ENCODE measurements at regions not wholly inside any gene's neighbourhood (a gene's known extent, or its start where the extent isn't known, plus 50 kb on each side); places are given as distances from the start of the nearest gene placed in this dataset.

DNA sequence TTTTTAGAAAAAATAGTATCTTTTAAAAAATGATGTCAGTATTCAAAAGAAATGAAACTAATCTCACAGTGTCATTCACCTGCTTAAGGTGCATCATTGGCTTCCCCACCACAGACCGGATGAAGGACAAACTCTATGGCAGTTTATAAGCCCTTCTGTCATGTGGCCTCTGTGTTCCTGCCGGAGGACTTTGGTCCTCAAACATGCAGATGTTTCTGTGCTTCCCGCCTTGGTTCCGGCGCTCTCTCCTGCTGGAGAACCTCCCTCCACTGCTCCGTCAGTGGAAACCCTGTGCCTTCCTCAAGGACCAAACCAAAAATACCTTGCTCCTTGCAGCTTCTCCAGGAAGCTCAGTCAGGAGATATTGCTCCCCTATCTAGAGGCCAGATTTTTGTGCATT is 326.3 kb downstream of the UACA start:
- 96% methylated on average over 6 of the region's 6 CpGs for WGBS (ENCODE audit: insufficient coverage)
- Mint-ChIP-seq H3K4me1 (peaks cover 0 to 10% of the 10 kb centered on the region in 2 donors), H3K27me3 (ENCODE audit: low read depth in 2 of 2) (peaks cover 24 to 52% of the 10 kb centered on the region in 2 donors), H3K36me3 (no peaks in the 10 kb centered on the region), H3K4me3 (no peak overlapping the region), H3K9me3 (no peaks in the 10 kb centered on the region), H3K27ac (no peak overlapping the region)
- intact Hi-C loops (cut with micrococcal nuclease) = no loop called here
- ATAC-seq = no peak
- no peak overlapping the region for H3K27ac ChIP-seq (ENCODE audit: low read length)
- H3K27me3 ChIP-seq (ENCODE audit: control insufficient read depth, insufficient read depth, low read length) = no peaks in the 10 kb centered on the region
- DNase-seq = no peak
- no peaks in the 10 kb centered on the region for H3K36me3 ChIP-seq (ENCODE audit: control insufficient read depth, insufficient read depth, low read length)
- H3K9me3 ChIP-seq (ENCODE audit: control insufficient read depth, insufficient read depth, low read length) = no peaks in the 10 kb centered on the region
- no peak overlapping the region for H3K4me3 ChIP-seq (ENCODE audit: low read length)
- TF ChIP-seq CTCF (IDR thresholded peaks at IDR 0.05) = no peak
- no peaks in the 10 kb centered on the region for H3K4me1 ChIP-seq (ENCODE audit: control insufficient read depth, insufficient read depth, low read length)

- Histone ChIP-seq H3K36me3 (ENCODE audit: control insufficient read depth, insufficient read depth, low read length) (no peaks in the 10 kb centered on the region), H3K4me1 (ENCODE audit: control insufficient read depth, insufficient read depth, low read length) (no peaks in the 10 kb centered on the region), H3K4me3 (ENCODE audit: low read length) (no peak overlapping the region), H3K27me3 (ENCODE audit: control insufficient read depth, insufficient read depth, low read length) (no peaks in the 10 kb centered on the region), H3K9me3 (ENCODE audit: control insufficient read depth, insufficient read depth, low read length) (no peaks in the 10 kb centered on the region), H3K27ac (ENCODE audit: low read length) (no peak overlapping the region)
- DNase-seq (no peak), ATAC-seq (no peak)
- no peak overlapping the region for H3K27ac Mint-ChIP-seq
- peaks cover 17 to 48% of the 10 kb centered on the region in 2 donors for H3K27me3 Mint-ChIP-seq (ENCODE audit: low read depth in 2 of 2)
- no peaks in the 10 kb centered on the region for H3K9me3 Mint-ChIP-seq
- no peaks in the 10 kb centered on the region for H3K36me3 Mint-ChIP-seq
- no peak for TF ChIP-seq CTCF (IDR thresholded peaks at IDR 0.05)
- intact Hi-C loops (cut with micrococcal nuclease) = no loop called here
- H3K4me3 Mint-ChIP-seq = no peak overlapping the region
- peaks cover 0 to 10% of the 10 kb centered on the region in 2 donors for H3K4me1 Mint-ChIP-seq
- 89% methylated on average over 2 of the region's 3 CpGs for WGBS (ENCODE audit: insufficient coverage)
Measured at GRCh38 chr15:70436428-70436827, 326.9 kb downstream of the UACA start.

DNA sequence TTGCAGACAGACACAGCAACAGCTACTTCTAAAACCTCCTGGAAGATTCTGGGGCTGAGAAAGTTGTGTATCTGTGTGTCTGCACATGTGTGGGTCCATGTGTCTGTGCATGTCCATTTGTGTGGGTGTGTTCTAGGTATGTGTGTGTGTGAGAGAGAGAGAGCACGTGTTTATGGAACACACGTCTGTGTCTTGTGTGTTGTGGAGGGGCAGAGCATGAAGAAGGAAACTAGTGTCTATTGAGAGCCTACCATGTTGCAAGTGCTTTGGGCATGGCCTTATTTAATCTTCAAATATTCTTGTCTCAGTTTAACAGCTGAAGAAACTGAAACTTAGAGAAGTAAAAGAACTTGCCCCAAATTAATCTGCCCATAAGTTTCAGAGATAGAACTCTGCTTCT is 327.5 kb downstream of the UACA start:
- TF ChIP-seq CTCF (IDR thresholded peaks at IDR 0.05) = no peak
- H3K27ac ChIP-seq (ENCODE audit: low read length) = no peak overlapping the region
- intact Hi-C loops (cut with micrococcal nuclease) = no loop called here
- H3K9me3 Mint-ChIP-seq = no peaks in the 10 kb centered on the region
- peaks cover 0 to 10% of the 10 kb centered on the region in 2 donors for H3K4me1 Mint-ChIP-seq
- H3K36me3 Mint-ChIP-seq = no peaks in the 10 kb centered on the region
- peaks cover 17 to 48% of the 10 kb centered on the region in 2 donors for H3K27me3 Mint-ChIP-seq (ENCODE audit: low read depth in 2 of 2)
- H3K9me3 ChIP-seq (ENCODE audit: control insufficient read depth, insufficient read depth, low read length) = no peaks in the 10 kb centered on the region
- no peak for ATAC-seq
- 84% methylated on average over 2 of the region's 2 CpGs for WGBS (ENCODE audit: insufficient coverage)
- H3K27me3 ChIP-seq (ENCODE audit: control insufficient read depth, insufficient read depth, low read length) = no peaks in the 10 kb centered on the region
- no peaks in the 10 kb centered on the region for H3K4me1 ChIP-seq (ENCODE audit: control insufficient read depth, insufficient read depth, low read length)
- no peak overlapping the region for H3K4me3 ChIP-seq (ENCODE audit: low read length)
- no peak overlapping the region for H3K4me3 Mint-ChIP-seq
- H3K36me3 ChIP-seq (ENCODE audit: control insufficient read depth, insufficient read depth, low read length) = no peaks in the 10 kb centered on the region
- DNase-seq = no peak
- H3K27ac Mint-ChIP-seq = no peak overlapping the region

DNA sequence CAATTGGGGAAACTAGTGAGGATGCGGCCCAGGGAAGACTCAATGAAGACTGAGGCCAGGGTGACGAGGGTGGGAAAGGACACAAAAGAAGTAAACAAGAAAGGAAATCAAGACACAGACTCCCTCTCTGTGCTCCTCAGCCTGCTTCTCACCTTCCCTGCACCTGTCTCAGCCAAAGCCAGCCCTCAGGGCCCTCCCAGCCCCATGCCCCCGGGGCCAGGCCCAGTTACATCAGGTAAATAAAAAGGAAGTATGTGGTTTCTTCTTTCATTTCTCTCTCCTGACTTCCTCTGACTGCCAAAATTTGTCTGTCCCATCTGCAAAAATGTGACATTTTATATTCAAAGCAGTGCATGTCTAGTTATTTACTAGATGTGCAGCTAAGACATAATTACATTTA is 328.0 kb downstream of the UACA start:
- Mint-ChIP-seq H3K4me3 (no peak overlapping the region), H3K36me3 (no peaks in the 10 kb centered on the region), H3K4me1 (peaks cover 0 to 10% of the 10 kb centered on the region in 2 donors), H3K9me3 (no peaks in the 10 kb centered on the region), H3K27me3 (ENCODE audit: low read depth in 2 of 2) (peaks cover 13 to 44% of the 10 kb centered on the region in 2 donors), H3K27ac (no peak overlapping the region)
- H3K9me3 ChIP-seq (ENCODE audit: control insufficient read depth, insufficient read depth, low read length) = no peaks in the 10 kb centered on the region
- H3K4me3 ChIP-seq (ENCODE audit: low read length) = no peak overlapping the region
- intact Hi-C loops (cut with micrococcal nuclease) = no loop called here
- ATAC-seq (no peak), DNase-seq (peak in 1 of 2 donors; percentile 29)
- H3K27me3 ChIP-seq (ENCODE audit: control insufficient read depth, insufficient read depth, low read length) = no peaks in the 10 kb centered on the region
- no peak overlapping the region for H3K27ac ChIP-seq (ENCODE audit: low read length)
- no peaks in the 10 kb centered on the region for H3K36me3 ChIP-seq (ENCODE audit: control insufficient read depth, insufficient read depth, low read length)
- no peak for TF ChIP-seq CTCF (IDR thresholded peaks at IDR 0.05)
- WGBS (ENCODE audit: insufficient coverage) = 75% methylated on average over 2 of the region's 3 CpGs
- H3K4me1 ChIP-seq (ENCODE audit: control insufficient read depth, insufficient read depth, low read length) = no peaks in the 10 kb centered on the region
